ENCODE measurements at regions not wholly inside any gene's neighbourhood (a gene's known extent, or its start where the extent isn't known, plus 50 kb on each side); places are given as distances from the start of the nearest gene placed in this dataset.

DNA sequence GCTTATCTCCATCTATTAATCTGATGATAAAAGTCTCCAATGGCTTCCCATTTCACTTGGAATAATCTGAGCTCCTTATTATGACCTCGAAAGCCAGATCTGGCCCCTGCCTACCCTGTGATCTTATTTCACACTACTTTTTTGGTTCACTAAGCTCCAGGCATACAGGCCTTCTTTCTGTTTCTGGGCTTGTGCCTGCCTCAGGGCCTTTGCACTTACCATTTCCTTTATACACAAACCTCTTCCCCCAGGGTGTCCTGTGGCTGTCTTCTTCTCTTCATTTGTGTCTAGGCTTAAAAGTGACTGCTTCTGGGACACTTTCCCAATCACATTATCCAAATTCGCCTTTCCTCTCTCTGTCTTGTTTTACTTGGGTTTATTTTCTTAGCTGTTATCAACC, 478.8 kb downstream of the LRIG3 start:
- TF ChIP-seq, protein P1, sequence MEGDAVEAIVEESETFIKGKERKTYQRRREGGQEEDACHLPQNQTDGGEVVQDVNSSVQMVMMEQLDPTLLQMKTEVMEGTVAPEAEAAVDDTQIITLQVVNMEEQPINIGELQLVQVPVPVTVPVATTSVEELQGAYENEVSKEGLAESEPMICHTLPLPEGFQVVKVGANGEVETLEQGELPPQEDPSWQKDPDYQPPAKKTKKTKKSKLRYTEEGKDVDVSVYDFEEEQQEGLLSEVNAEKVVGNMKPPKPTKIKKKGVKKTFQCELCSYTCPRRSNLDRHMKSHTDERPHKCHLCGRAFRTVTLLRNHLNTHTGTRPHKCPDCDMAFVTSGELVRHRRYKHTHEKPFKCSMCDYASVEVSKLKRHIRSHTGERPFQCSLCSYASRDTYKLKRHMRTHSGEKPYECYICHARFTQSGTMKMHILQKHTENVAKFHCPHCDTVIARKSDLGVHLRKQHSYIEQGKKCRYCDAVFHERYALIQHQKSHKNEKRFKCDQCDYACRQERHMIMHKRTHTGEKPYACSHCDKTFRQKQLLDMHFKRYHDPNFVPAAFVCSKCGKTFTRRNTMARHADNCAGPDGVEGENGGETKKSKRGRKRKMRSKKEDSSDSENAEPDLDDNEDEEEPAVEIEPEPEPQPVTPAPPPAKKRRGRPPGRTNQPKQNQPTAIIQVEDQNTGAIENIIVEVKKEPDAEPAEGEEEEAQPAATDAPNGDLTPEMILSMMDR (conservative IDR thresholded peaks at IDR 0.05; ENCODE audit: control insufficient read depth, insufficient read depth, low read depth, low read length), result no peak
- no peak for DNase-seq (ENCODE audit: low read depth)
- no peak overlapping the region for H3K4me3 ChIP-seq (ENCODE audit: control insufficient read depth, low read depth, low read length)

DNA sequence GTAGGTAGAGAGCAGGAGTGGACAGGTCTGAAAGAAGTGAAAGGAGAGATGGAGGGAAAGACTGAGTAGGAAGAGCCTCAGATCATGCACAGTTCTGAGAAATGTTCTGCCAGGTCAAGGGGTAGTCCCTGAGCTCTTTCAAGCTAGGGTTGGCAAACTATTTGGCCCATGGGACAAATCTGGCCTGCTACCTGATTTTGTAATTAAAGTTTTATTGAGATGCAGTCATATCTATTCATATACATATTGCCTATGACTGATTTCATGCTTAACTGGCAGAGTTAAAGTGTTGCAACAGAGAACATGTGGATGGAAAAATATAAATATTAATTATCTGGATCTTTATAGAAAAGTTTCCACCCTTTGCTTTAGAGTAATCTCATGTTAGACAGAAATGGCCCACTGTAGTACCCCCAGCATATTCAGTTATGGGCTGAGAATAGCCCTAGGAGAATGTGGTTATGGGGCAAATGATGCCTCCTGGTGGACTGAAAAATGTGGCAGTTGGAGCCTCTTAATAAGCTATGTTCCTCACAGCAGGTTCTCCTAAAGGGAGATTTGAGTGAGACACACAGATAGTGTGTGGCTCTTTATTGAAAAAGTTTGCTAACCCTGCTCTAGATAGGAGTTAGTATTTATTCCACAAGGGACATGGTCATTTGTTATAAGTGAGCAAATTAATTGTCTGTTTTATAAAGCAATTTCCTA, 476.9 kb downstream of the LRIG3 start:
- H3K4me3 ChIP-seq (ENCODE audit: control insufficient read depth, low read depth, low read length), result no peak overlapping the region
- TF ChIP-seq, protein P1 (conservative IDR thresholded peaks at IDR 0.05; ENCODE audit: control insufficient read depth, insufficient read depth, low read depth, low read length), result peak; percentile 68
- DNase-seq (ENCODE audit: low read depth), result peak; percentile 58

DNA sequence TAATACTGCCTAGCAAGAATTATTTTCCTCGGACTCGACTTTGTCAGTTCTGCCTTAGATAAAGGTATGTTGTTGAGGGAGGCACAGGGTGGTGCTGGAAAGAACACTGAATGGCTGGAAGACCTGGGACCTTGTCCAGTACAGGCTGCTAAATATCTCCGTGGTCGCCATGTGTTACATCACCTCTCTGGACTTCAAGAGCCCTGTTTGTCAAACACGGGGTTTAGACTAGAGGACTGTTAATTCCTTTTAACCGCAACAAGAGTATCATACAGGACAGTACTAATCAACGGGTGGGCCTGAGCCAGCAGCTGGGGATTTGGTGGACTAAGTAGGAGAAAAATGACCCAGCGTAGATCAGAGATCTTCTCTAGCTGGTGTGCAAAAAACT, 476.3 kb downstream of the LRIG3 start:
- DNase-seq (ENCODE audit: low read depth), result peak; percentile 70
- no peak overlapping the region for H3K4me3 ChIP-seq (ENCODE audit: control insufficient read depth, low read depth, low read length)
- TF ChIP-seq, protein P1 (conservative IDR thresholded peaks at IDR 0.05; ENCODE audit: control insufficient read depth, insufficient read depth, low read depth, low read length), result no peak

DNA sequence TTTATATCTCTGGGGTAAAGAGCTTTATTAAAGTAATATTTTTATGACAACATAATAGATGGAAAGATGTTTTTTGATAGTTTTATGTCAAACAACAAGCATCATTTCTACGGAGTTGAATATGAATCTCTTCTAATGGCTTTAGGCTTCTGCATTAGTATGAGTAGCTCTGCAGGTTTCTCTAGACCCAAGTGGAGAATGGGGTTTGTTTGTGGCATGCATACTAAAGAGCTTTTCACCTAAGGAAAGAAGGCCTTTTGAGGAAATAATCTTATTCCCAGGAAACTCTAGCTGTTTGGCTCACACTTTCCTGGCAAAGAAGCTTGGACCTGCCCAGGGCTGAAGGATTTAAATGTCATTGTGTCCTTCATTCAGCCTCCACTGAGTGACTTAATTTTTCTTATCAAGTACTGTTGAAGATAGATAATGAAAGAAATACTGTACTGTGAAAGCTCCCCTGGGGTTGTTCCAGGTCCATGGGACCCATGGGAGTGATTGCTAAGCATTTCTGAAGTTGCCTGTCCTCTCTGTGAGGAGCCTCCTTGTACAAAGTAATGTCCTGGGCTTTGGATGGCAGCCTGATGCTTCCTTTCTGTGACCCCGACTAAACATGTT, 469.3 kb downstream of the LRIG3 start:
- H3K4me3 ChIP-seq (ENCODE audit: control insufficient read depth, low read depth, low read length), result no peak overlapping the region
- TF ChIP-seq, protein P1 (conservative IDR thresholded peaks at IDR 0.05; ENCODE audit: control insufficient read depth, insufficient read depth, low read depth, low read length), result no peak
- no peak for DNase-seq (ENCODE audit: low read depth)

DNA sequence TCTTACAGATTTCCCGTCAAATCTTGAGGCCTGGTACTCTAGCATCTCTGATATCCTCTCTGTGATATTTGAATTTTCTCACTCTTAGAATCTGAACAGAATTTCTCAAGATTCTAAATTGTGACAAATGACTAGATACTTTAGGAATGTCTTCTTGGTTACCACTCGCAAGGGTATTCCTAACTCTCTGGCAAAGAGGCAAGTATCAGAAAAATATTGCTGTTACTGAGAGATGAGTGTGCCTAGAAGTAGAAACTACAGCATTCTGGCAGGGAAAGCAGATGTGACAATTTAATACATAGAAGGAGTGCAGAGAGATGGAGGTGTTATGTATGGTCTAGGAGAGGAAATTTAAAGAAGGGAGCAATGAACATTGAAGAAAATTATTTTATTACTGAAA, 467.8 kb downstream of the LRIG3 start:
- no peak overlapping the region for H3K4me3 ChIP-seq (ENCODE audit: control insufficient read depth, low read depth, low read length)
- DNase-seq (ENCODE audit: low read depth), result peak; percentile 57
- TF ChIP-seq, protein P1 (conservative IDR thresholded peaks at IDR 0.05; ENCODE audit: control insufficient read depth, insufficient read depth, low read depth, low read length), result no peak

DNA sequence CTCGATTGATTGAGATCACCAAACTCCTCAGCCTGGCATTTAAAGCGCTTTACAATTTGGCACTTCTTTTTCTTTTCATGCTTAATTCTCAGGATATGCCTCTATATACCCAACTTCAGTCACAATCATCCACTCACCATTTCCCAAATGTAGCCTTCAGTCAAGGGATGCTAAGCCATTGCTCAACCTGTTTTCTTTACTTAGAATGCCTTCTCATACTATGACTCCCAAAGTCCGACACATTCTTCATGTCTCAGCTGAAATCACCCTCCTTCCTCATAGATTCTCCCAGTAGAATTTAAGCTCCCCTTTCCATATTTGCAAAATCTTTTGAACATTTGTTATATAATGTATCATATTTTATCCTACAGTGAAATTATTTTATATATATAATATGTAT, 467.0 kb downstream of the LRIG3 start:
- H3K4me3 ChIP-seq (ENCODE audit: control insufficient read depth, low read depth, low read length), result no peak overlapping the region
- DNase-seq (ENCODE audit: low read depth), result no peak
- TF ChIP-seq, protein P1 (conservative IDR thresholded peaks at IDR 0.05; ENCODE audit: control insufficient read depth, insufficient read depth, low read depth, low read length), result no peak

Measured in fibroblast of mammary gland (primary cell).